Thyroid gland (tissue), 4 donors: ENCODE measurements at regions not wholly inside any gene's neighbourhood (a gene's known extent, or its start where the extent isn't known, plus 50 kb on each side); places are given as distances from the start of the nearest gene placed in this dataset. TPM values are rescaled to one million over a fixed set of nuclear protein-coding genes. Genes with fewer than 3 reads are reported as not detected.

Experiments
- DNase-seq, 2 donors: peaks; one replicate each; pipeline ENCODE4 v3.0.0-alpha.2; 2019
- H3K27ac ChIP-seq, 3 donors: fragments of 200-600 bp; sonication (generic); 1 replicate in 2 of 3; 2 replicates in 1 of 3; pipeline ENCODE4 v1.5.1; 2016 to 2019; ENCODE audit warnings: mild to moderate bottlenecking in 1 of 3, moderate library complexity in 1 of 3
- H3K27me3 ChIP-seq: fragments of 200-600 bp; sonication (generic); one replicate; pipeline ENCODE4 v1.5.1; 2019
- H3K36me3 ChIP-seq, 2 donors: fragments of 200-600 bp; sonication (generic); one replicate each; pipeline ENCODE4 v1.5.1; 2016 to 2019
- H3K4me1 ChIP-seq, 2 donors: fragments of 200-600 bp; sonication (generic); one replicate each; pipeline ENCODE4 v1.5.1; 2017 to 2019
- H3K4me3 ChIP-seq, 3 donors: fragments of 200-600 bp; sonication (generic); replicated peaks in 1 of 3; 1 replicate in 2 of 3; 2 replicates in 1 of 3; pipeline ENCODE4 v1.5.1; 2016; ENCODE audit warnings: mild to moderate bottlenecking in 1 of 3
- H3K9me3 ChIP-seq: fragments of 200-600 bp; sonication (generic); one replicate; pipeline ENCODE4 v1.5.1; 2017
- CTCF ChIP-seq, 6 experiments: fragments of 200-600 bp in 3 of 6; fragments of 450-650 bp in 3 of 6; sonication (generic) in 3 of 6; IDR thresholded peaks; one replicate each; pipeline ENCODE4 v1.5.1; 2016 to 2019; ENCODE audit warnings: antibody characterized with exemption in 6 of 6, mild to moderate bottlenecking in 2 of 6, inconsistent platforms in 1 of 6, moderate library complexity in 1 of 6
- POLR2A ChIP-seq, 2 donors: fragments of 450-650 bp; IDR thresholded peaks; one replicate each; pipeline ENCODE4 v1.6.1; 2017; ENCODE audit warnings: antibody characterized with exemption in 2 of 2, mild to moderate bottlenecking in 2 of 2, moderate library complexity in 1 of 2
- WGBS, 2 donors: methylation state at CpG; one replicate each; pipeline ENCODE4 v1.1.5; 2017; 5-methylcytosine and 5-hydroxymethylcytosine counted together
- intact Hi-C: fragments of 100-400 bp; cut with DNase I; formaldehyde crosslinking; loops from one replicate; pipeline ENCODE4 v1.15.1; 2023
- small RNA-seq: library from RNA; depleted of rRNA; stranded (forward); fragments of <200 nt; gene quantifications from one replicate; pipeline ENCODE3, GENCODE V24; 2016

- no peak for DNase-seq
- no peaks in the 10 kb centered on the region for H3K36me3 ChIP-seq
- H3K4me1 ChIP-seq = no peaks in the 10 kb centered on the region
- H3K9me3 ChIP-seq = no peaks in the 10 kb centered on the region
- H3K4me3 ChIP-seq = no peak overlapping the region
- intact Hi-C loops = loop anchor here (5.0 kb wide), 1 partner anchor 133 kb away; no protein-coding TSS in a partner anchor
- no peaks in the 10 kb centered on the region for H3K27me3 ChIP-seq
- H3K27ac ChIP-seq = no peak overlapping the region
- WGBS, 2 donors = 73 to 74% methylated on average over 12 of the region's 12 CpGs
- TF ChIP-seq CTCF (IDR thresholded peaks at IDR 0.05) = no peak
These were observed 60.1 kb upstream of the USP24 start for GRCh38 chr1:55275151-55275748.

- no peaks in the 10 kb centered on the region for H3K9me3 ChIP-seq
- no peak overlapping the region for H3K27ac ChIP-seq
- 43 to 83% methylated on average over 1 to 4 of the region's 4 CpGs for WGBS, 2 donors
- TF ChIP-seq POLR2A (IDR thresholded peaks at IDR 0.05) (no peak), CTCF (IDR thresholded peaks at IDR 0.05) (no peak)
- H3K4me1 ChIP-seq = no peaks in the 10 kb centered on the region
- no peak for DNase-seq
- H3K27me3 ChIP-seq = no peaks in the 10 kb centered on the region
- H3K36me3 ChIP-seq = no peaks in the 10 kb centered on the region
- intact Hi-C loops = no loop called here
- no peak overlapping the region for H3K4me3 ChIP-seq
These were observed 57.8 kb upstream of the USP24 start for GRCh38 chr1:55272994-55273393.

Small RNA genes lying in the stretch of these regions (small RNA-seq; reads per million reads assigned to genes)
- gene RF00019 (not detected), gene RNU6-830P (not detected)
